ENCODE measurements at regions not wholly inside any gene's neighbourhood (a gene's known extent, or its start where the extent isn't known, plus 50 kb on each side); places are given as distances from the start of the nearest gene placed in this dataset.

DNA sequence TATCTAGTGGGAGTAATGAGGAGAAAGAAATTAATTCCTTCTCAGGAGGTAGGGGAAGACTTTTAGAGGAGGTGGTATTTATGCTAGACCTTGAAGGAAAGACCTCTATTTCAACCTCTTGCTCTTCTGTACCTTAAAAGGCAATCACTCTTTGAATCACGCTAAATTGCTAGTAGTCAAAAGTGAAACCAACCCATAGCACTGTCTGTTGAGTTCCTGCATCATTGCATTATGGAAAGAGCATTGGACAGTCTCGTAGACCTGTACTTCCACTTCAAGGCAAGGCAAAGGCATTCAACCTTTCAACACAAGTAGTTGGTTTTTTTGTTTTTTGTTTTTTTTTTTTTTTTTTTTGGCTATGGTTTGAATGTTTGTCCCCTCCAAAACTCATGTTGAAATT, 770.4 kb downstream of the ETS1 start:
- TF ChIP-seq, protein P1, sequence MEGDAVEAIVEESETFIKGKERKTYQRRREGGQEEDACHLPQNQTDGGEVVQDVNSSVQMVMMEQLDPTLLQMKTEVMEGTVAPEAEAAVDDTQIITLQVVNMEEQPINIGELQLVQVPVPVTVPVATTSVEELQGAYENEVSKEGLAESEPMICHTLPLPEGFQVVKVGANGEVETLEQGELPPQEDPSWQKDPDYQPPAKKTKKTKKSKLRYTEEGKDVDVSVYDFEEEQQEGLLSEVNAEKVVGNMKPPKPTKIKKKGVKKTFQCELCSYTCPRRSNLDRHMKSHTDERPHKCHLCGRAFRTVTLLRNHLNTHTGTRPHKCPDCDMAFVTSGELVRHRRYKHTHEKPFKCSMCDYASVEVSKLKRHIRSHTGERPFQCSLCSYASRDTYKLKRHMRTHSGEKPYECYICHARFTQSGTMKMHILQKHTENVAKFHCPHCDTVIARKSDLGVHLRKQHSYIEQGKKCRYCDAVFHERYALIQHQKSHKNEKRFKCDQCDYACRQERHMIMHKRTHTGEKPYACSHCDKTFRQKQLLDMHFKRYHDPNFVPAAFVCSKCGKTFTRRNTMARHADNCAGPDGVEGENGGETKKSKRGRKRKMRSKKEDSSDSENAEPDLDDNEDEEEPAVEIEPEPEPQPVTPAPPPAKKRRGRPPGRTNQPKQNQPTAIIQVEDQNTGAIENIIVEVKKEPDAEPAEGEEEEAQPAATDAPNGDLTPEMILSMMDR (IDR thresholded peaks at IDR 0.05; ENCODE audit: low read depth, low read length), result no peak
- H3K4me3 ChIP-seq (ENCODE audit: low read depth, low read length), result peak overlapping the region; percentile 15; the same call in 1 of the 2 replicates

DNA sequence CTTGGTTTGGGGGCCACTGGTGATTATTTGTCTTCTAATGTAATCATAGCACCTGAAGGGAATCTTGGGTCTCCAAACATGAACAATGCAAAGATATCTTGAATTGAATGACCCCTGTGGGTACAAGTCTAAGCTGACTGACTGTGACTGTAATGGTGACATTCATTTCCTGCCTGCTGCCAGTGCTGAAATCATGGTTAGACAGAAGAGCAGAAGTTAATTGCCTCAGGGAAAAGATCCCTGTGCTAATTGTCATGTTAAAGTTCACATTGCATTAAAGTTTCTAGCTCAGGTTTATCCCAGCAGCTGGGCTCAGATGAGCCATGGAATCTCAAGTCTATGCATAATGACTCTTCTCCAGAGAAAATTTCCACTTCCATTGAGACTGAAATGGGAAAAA, 772.0 kb downstream of the ETS1 start:
- H3K4me3 ChIP-seq (ENCODE audit: low read depth, low read length), result no peak overlapping the region
- TF ChIP-seq, protein P1 (IDR thresholded peaks at IDR 0.05; ENCODE audit: low read depth, low read length), result no peak

DNA sequence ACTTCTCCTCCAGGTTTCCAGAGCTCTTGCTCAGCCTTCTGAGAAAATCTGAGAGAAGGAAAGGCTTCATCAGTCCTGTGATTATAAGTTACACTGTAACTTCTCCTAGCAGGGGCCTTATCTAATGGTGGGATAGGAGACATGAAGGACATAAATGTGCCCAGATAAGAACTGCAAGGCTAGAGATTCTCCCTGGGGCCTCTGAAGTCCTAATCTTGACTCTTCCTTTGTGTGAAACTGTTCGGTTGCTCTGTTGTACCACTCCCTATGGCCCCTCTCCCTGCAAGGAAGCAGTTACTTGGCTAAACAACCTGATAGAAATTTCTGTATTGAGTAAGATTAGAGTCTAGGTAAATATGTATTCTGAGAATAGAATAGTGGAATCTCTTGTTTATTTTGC, 780.9 kb downstream of the ETS1 start:
- TF ChIP-seq, protein P1 (IDR thresholded peaks at IDR 0.05; ENCODE audit: low read depth, low read length), result no peak

DNA sequence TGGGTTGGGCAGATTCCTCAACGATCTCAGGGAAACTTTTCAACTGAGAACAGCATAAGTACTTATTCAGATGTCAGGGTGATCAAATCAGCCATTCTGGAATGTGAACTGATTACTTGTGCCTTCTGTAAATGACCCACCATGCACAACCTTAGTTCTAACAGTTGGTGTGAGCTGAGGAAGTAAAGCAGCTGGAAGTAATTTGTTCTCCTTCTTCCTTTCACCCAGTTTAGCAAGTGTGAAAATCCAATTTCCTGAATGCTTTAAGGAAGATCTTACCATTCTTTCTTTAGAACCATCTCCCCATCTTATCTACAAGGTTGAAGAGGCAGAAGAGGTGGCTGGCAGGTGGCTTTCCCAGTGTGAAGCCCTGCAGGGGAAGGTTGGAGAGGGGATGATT, 781.6 kb downstream of the ETS1 start:
- TF ChIP-seq, protein P1 (IDR thresholded peaks at IDR 0.05; ENCODE audit: low read depth, low read length), result no peak

More for the DNA sequence above, 780.9 kb downstream of the ETS1 start:
- no peak overlapping the region for H3K4me3 ChIP-seq (ENCODE audit: low read depth, low read length)

DNA sequence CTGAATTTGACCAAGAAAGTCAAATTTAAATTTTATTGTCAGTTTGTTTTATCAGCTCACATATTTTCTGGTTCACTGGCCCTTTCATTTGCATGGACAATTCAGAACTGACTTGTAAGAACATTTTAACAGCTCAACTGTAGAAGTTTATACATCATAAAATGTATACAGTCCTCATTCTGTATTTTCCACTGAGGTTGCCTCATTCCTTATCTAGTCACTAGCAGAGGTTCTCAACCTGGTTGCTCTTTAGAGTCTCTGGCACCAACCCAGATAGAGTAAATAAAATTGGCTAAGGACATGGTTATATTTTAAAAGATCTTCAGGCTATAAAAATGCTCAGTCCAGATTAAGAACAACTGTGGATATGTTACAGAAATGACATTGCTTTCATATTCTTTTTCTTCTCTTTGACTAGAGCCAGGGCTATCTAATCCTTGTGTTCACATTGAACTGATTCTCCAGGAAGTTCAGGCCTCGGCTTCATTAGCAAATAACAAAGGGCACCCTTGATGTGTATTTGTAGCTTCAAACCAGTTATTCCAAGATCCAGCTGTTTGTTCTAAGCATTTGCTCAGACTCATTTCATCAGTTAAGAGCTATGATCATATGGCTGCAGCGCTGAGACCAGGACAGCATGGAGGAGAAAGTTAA, 782.5 kb downstream of the ETS1 start:
- TF ChIP-seq, protein P1 (IDR thresholded peaks at IDR 0.05; ENCODE audit: low read depth, low read length), result no peak
- H3K4me3 ChIP-seq (ENCODE audit: low read depth, low read length), result no peak overlapping the region

More for the DNA sequence above, 781.6 kb downstream of the ETS1 start:
- no peak overlapping the region for H3K4me3 ChIP-seq (ENCODE audit: low read depth, low read length)

DNA sequence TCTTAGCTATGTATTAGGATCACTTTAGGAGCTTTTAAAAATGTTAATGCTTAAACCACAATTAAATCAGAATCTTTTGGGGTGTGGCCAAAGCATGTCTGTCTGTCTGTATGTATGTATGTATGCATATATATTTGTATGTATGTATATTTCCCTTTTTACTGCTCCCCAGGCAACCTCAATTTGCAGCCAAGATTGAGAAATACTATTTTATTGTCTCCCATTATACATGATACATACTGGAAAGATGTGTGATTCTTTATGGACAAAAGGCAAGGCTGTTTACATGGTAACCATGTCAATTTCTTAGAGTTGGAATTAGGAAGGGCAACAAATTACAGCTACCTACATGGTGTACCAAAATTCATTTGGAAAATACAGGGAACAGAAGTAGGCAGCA, 783.6 kb downstream of the ETS1 start:
- TF ChIP-seq, protein P1 (IDR thresholded peaks at IDR 0.05; ENCODE audit: low read depth, low read length), result no peak
- H3K4me3 ChIP-seq (ENCODE audit: low read depth, low read length), result no peak overlapping the region

DNA sequence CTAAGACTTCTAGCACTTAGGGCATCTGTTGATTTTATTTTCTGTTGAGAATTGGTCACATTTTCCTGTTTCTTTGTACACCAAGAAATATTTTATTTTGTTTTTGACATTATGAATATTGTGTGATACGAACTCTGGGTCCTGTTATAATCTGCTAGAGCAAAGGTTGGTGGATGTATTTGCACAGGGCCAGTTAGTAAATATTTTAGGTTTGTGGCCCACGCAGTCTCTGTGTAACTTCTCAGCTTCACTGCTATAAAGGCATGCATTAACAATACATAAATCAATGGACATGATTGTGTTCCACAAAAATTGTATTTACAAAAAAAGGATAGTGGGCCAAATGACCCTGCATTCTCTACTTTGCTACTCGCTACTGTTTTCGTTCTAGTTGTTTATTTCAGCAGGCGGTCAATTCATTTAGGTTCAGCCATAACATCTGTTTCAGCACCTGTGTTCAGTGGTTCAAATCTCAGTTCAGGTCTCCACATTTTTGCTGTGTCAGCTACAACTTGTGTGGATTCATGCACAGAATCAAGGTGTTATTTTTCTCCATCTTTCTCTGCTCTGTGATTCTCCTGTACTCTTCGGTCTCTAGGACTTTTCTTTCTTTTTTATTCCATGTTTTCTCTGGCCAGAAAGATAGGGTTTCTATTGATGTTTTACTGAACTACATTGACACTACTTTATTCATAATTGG, 786.2 kb downstream of the ETS1 start:
- H3K4me3 ChIP-seq (ENCODE audit: low read depth, low read length), result no peak overlapping the region
- TF ChIP-seq, protein P1 (IDR thresholded peaks at IDR 0.05; ENCODE audit: low read depth, low read length), result no peak

Data from WI38 (cell line).